ENCODE measurements at regions not wholly inside any gene's neighbourhood (a gene's known extent, or its start where the extent isn't known, plus 50 kb on each side); places are given as distances from the start of the nearest gene placed in this dataset.

- TF ChIP-seq CTCF (IDR thresholded peaks at IDR 0.05) (no peak), POLR2A (IDR thresholded peaks at IDR 0.05) (no peak)
Observed at GRCh38 chr10:106310596-106310995, 853.9 kb downstream of the SORCS1 start.

Data from lower leg skin (tissue), 3 donors.